SJCRH30 (cell line): ENCODE measurements at regions not wholly inside any gene's neighbourhood (a gene's known extent, or its start where the extent isn't known, plus 50 kb on each side); places are given as distances from the start of the nearest gene placed in this dataset.
"Not testable (repeated sequence)": the region's sequence is repeated elsewhere in the genome, so short reads cannot be mapped to it uniquely, and the experiment has no call there.

Experiments
- DNase-seq, 2 experiments: peaks; one replicate each; pipeline ENCODE4 v3.0.0-alpha.2; 2015 to 2020
- H3K27ac ChIP-seq: fragments of 250-450 bp; sonication (Bioruptor Pico); 2 replicates; pipeline ENCODE4 v1.5.1; 2020; ENCODE audit warnings: mild to moderate bottlenecking, moderate library complexity
- H3K27me3 ChIP-seq: fragments of 250-450 bp; sonication (Bioruptor Pico); 2 replicates; pipeline ENCODE4 v1.5.1; 2020; ENCODE audit warnings: mild to moderate bottlenecking, moderate library complexity
- H3K36me3 ChIP-seq: fragments of 250-450 bp; sonication (Bioruptor Pico); 2 replicates; pipeline ENCODE4 v1.5.1; 2020; ENCODE audit warnings: mild to moderate bottlenecking, moderate library complexity
- H3K4me1 ChIP-seq: fragments of 250-450 bp; sonication (Bioruptor Pico); 2 replicates; pipeline ENCODE4 v1.5.1; 2020; ENCODE audit warnings: mild to moderate bottlenecking, moderate library complexity
- H3K4me3 ChIP-seq: fragments of 250-450 bp; sonication (Bioruptor Pico); 2 replicates; pipeline ENCODE4 v1.5.1; 2020; ENCODE audit warnings: mild to moderate bottlenecking, moderate library complexity
- H3K9me3 ChIP-seq: fragments of 250-450 bp; sonication (Bioruptor Pico); replicated peaks from 2 replicates; pipeline ENCODE4 v1.5.1; 2020; ENCODE audit warnings: mild to moderate bottlenecking, moderate library complexity

GRCh38 chr5:99379187-99379586, 450.4 kb upstream of the CHD1 start:
- H3K27me3 ChIP-seq, result no peaks in the 10 kb centered on the region
- no peak for DNase-seq
- H3K4me3 ChIP-seq, result no peak overlapping the region
- no peak overlapping the region for H3K27ac ChIP-seq
- peaks cover 4% of the 10 kb centered on the region; the same call in 1 of the 2 replicates for H3K9me3 ChIP-seq
- peaks cover 17% of the 10 kb centered on the region for H3K4me1 ChIP-seq
- no peaks in the 10 kb centered on the region for H3K36me3 ChIP-seq

DNA sequence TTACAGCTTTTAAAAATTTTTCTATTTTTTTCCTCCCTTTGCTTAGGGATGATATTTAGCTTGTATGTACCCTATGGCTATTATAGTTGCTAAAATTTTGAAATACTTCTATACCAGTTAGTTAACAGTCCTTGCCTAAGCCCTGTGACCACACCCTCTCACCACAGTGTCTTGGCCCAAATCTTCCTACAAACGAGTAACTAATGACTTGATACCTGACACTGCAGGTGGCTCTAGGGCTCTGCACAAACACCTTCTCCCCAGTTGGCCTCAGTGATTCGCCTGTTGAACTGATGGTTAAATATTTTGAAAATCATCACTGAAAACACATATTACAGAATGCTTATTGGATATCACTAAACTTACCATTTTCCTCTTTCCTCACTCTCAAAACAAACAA, 449.6 kb upstream of the CHD1 start:
- Histone ChIP-seq H3K4me3 (no peak overlapping the region), H3K9me3 (peaks cover 4% of the 10 kb centered on the region; the same call in 1 of the 2 replicates), H3K27ac (peak overlapping the region; percentile 37), H3K27me3 (no peaks in the 10 kb centered on the region), H3K36me3 (no peaks in the 10 kb centered on the region), H3K4me1 (peaks cover 17% of the 10 kb centered on the region)
- no peak for DNase-seq

GRCh38 chr5:99369797-99370593, 441.2 kb upstream of the CHD1 start:
- no peak for DNase-seq
- H3K36me3 ChIP-seq, result no peaks in the 10 kb centered on the region
- H3K4me3 ChIP-seq, result no peak overlapping the region
- H3K9me3 ChIP-seq, result no peaks in the 10 kb centered on the region
- H3K27me3 ChIP-seq, result no peaks in the 10 kb centered on the region
- H3K27ac ChIP-seq, result no peak overlapping the region
- peaks cover 12% of the 10 kb centered on the region for H3K4me1 ChIP-seq

GRCh38 chr5:99368726-99369125, 439.9 kb upstream of the CHD1 start:
- H3K27ac ChIP-seq, result no peak overlapping the region
- no peaks in the 10 kb centered on the region for H3K27me3 ChIP-seq
- H3K36me3 ChIP-seq, result no peaks in the 10 kb centered on the region
- H3K4me3 ChIP-seq, result no peak overlapping the region
- no peaks in the 10 kb centered on the region for H3K9me3 ChIP-seq
- DNase-seq, result no peak
- peaks cover 12% of the 10 kb centered on the region for H3K4me1 ChIP-seq

DNA sequence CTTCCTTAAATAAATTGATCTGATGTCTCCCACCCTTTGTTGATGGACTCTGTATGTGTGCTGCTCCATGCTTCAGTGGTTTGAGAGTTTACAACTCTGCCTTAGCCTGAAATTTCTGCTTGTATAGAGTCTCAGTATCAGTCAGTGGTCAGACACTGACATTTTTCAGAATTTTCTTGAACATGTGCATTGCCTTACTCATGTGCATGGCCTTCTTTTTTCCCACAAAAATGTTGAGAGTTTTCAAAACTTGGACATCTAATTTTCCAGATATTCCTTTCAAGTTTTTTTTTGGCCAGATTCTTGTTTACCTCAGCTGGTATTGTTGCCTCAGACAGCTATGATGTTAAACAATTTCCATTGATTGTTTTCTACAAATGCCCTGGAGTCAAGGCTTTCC, 427.1 kb upstream of the CHD1 start:
- Histone ChIP-seq H3K4me3 (no peak overlapping the region), H3K27ac (no peak overlapping the region), H3K36me3 (no peaks in the 10 kb centered on the region), H3K4me1 (0 out of 2 replicates have a peak, but pooled peaks cover 2% of the 10 kb centered on the region), H3K27me3 (no peaks in the 10 kb centered on the region), H3K9me3 (peaks cover 3% of the 10 kb centered on the region; the same call in 1 of the 2 replicates)
- no peak for DNase-seq

- DNase-seq, result no peak
- Histone ChIP-seq H3K27ac (no peak overlapping the region), H3K27me3 (no peaks in the 10 kb centered on the region), H3K36me3 (no peaks in the 10 kb centered on the region), H3K9me3 (no peaks in the 10 kb centered on the region; the same call in 1 of the 2 replicates), H3K4me1 (no peaks in the 10 kb centered on the region), H3K4me3 (no peak overlapping the region)
These were observed 421.0 kb upstream of the CHD1 start for GRCh38 chr5:99349787-99350186.

- Histone ChIP-seq H3K4me3 (no peak overlapping the region), H3K9me3 (no peaks in the 10 kb centered on the region; the same call in 1 of the 2 replicates), H3K27ac (no peak overlapping the region), H3K4me1 (no peaks in the 10 kb centered on the region), H3K27me3 (no peaks in the 10 kb centered on the region), H3K36me3 (no peaks in the 10 kb centered on the region)
- DNase-seq, result no peak
These were observed 419.8 kb upstream of the CHD1 start for GRCh38 chr5:99348597-99348996.

DNA sequence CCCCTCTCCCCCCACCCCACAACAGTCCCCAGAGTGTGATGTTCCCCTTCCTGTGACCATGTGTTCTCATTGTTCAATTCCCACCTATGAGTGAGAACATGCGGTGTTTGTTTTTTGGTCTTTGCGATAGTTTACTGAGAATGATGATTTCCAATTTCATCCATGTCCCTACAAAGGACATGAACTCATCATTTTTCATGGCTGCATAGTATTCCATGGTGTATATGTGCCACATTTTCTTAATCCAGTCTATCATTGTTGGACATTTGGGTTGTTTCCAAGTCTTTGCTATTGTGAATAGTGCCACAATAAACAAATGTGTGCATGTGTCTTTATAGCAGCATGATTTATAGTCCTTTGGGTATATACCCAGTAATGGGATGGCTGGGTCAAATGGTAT, 411.0 kb upstream of the CHD1 start:
- not testable (repeated sequence) for H3K27me3 ChIP-seq, H3K27ac ChIP-seq, H3K4me3 ChIP-seq, DNase-seq, H3K9me3 ChIP-seq, H3K4me1 ChIP-seq, H3K36me3 ChIP-seq

DNA sequence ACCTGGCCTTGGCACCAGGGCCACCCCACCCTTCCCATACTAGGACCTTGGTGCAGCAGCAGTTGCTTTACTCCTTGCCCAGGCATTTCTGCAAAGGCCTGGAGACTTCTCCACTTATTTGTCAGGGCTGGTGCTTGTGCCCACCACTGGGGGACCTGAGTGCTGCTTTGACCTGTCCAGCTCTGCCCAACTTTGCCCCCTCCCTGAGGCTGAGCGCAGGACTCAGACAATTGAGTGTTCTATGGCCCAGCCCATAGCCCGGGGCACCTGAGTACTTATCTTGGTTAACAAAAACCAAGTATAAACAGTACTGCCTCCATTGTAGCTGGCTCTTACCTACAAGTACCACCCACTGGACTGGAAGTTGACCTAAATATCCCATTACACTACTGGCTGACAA, 406.1 kb upstream of the CHD1 start:
- no peaks in the 10 kb centered on the region for H3K36me3 ChIP-seq
- DNase-seq, result no peak
- H3K9me3 ChIP-seq, result peaks cover 2% of the 10 kb centered on the region; the same call in 1 of the 2 replicates
- no peaks in the 10 kb centered on the region for H3K27me3 ChIP-seq
- no peak overlapping the region for H3K27ac ChIP-seq
- peaks cover 24% of the 10 kb centered on the region for H3K4me1 ChIP-seq
- no peak overlapping the region for H3K4me3 ChIP-seq

GRCh38 chr5:99331061-99331460, 402.3 kb upstream of the CHD1 start:
- peak; percentile 61 to 83 for DNase-seq
- Histone ChIP-seq H3K27me3 (no peaks in the 10 kb centered on the region), H3K4me1 (peaks cover 25% of the 10 kb centered on the region), H3K4me3 (no peak overlapping the region), H3K36me3 (no peaks in the 10 kb centered on the region), H3K9me3 (0 out of 2 replicates have a peak, but pooled peaks cover 4% of the 10 kb centered on the region), H3K27ac (peak overlapping the region; percentile 56)

GRCh38 chr5:99320436-99320835, 391.6 kb upstream of the CHD1 start:
- DNase-seq, result peak; percentile 12 to 38
- no peak overlapping the region for H3K4me3 ChIP-seq
- H3K27ac ChIP-seq, result no peak overlapping the region
- H3K27me3 ChIP-seq, result no peaks in the 10 kb centered on the region
- no peaks in the 10 kb centered on the region for H3K4me1 ChIP-seq
- no peaks in the 10 kb centered on the region for H3K9me3 ChIP-seq
- no peaks in the 10 kb centered on the region for H3K36me3 ChIP-seq

- Histone ChIP-seq H3K27me3 (no peaks in the 10 kb centered on the region), H3K36me3 (no peaks in the 10 kb centered on the region)
- no peak for DNase-seq
These were observed 388.3 kb upstream of the CHD1 start for GRCh38 chr5:99317136-99317535.

DNA sequence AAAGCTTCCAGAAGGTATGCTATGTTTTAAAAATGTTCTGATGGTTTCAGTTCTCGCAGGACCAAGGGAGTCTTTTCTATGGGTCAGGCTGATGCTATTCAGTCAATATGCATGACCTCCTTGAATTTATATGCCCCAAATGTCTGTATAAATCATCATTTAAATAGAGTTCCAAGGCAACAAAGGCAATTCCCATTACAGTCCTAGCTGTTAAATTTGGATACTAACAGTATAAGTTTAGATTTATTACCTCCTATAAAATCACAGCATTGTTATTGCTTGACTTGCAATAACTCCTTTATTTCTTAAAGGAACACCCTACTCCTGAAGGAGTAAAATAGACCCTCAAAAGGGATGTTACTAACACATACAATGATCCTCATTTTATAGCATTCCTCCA, 387.7 kb upstream of the CHD1 start:
- no peak for DNase-seq
- Histone ChIP-seq H3K36me3 (no peaks in the 10 kb centered on the region), H3K9me3 (no peaks in the 10 kb centered on the region), H3K27ac (no peak overlapping the region), H3K4me1 (no peaks in the 10 kb centered on the region), H3K27me3 (no peaks in the 10 kb centered on the region), H3K4me3 (no peak overlapping the region)

More at GRCh38 chr5:99317136-99317535, 388.3 kb upstream of the CHD1 start:
- Histone ChIP-seq H3K9me3 (no peaks in the 10 kb centered on the region), H3K4me3 (no peak overlapping the region), H3K27ac (no peak overlapping the region), H3K4me1 (no peaks in the 10 kb centered on the region)

DNA sequence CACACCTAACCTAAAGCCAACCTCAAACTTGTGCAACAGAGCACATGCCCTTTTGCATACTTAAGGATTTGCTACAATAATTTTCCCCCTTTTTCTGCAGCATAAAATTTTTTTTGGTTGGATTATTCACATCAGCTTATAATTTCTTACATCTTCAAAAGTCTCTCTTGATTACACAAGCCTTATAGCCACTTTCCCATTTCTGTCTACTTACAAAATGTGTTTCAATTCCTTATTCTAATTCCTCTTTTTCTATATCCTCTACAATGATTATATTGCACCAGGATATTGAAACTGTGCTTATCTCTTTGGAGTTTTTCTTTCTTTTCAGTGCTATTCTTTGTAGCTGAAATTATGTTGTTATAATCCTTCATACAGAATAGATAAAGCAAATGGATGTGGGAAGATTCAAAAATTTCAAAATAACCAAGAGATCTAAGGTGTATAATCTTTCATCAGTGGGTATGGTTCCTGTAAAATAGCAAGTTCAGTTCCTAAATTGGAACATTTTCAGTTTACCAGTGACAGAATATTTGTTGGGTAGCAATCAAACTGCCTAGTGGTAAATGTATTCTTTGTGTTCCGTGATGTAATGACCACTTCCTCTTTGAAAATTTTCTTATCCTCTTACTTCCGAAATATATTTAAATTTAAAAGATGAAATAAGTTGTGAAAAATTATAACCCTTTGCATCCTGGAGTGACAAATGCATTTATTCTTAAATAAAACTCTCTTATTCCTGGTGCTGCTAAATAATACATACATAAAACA, 386.8 kb upstream of the CHD1 start:
- Histone ChIP-seq H3K27ac (no peak overlapping the region), H3K9me3 (no peaks in the 10 kb centered on the region), H3K27me3 (no peaks in the 10 kb centered on the region), H3K36me3 (no peaks in the 10 kb centered on the region), H3K4me3 (no peak overlapping the region), H3K4me1 (no peaks in the 10 kb centered on the region)
- DNase-seq, result no peak

DNA sequence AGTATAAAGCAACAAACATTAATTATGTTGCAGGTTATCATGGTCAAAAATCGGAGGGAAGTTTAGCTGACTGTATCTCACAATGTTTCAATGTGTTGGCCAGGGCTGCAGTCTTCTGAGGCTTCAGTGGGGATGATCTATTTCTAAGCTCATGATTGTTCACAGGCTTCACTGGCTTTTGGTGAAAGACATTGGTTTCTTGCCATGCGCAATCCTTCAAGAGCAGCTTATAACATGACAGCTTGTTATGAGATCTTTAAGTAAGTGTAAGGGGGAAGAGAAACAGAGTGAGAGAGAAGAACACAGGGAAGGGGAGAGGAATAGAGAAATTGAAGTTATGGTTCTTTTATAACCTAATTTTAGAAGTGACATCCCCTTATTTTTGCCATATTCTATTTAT, 385.9 kb upstream of the CHD1 start:
- H3K4me3 ChIP-seq, result no peak overlapping the region
- no peaks in the 10 kb centered on the region for H3K4me1 ChIP-seq
- DNase-seq, result no peak
- H3K9me3 ChIP-seq, result no peaks in the 10 kb centered on the region
- H3K27ac ChIP-seq, result no peak overlapping the region
- H3K36me3 ChIP-seq, result no peaks in the 10 kb centered on the region
- H3K27me3 ChIP-seq, result no peaks in the 10 kb centered on the region
